ENCODE measurements at regions not wholly inside any gene's neighbourhood (a gene's known extent, or its start where the extent isn't known, plus 50 kb on each side); places are given as distances from the start of the nearest gene placed in this dataset.

- ChIA-PET POLR2A (no interaction called here), CTCF (no interaction called here)
- H3K4me1 ChIP-seq (ENCODE audit: insufficient read depth, low read length) = peaks cover 24% of the 10 kb centered on the region
- Mint-ChIP-seq H3K27ac (peak overlapping the region in 1 of 8 donors; percentile 74), H3K4me1 (peaks cover 33 to 41% (median 40%) of the 10 kb centered on the region in 3 donors), H3K27me3 (peaks cover 0 to 8% of the 10 kb centered on the region in 2 donors), H3K4me3 (no peak overlapping the region), H3K36me3 (no peaks in the 10 kb centered on the region), H3K9me3 (peaks cover 0 to 2% (median 0%) of the 10 kb centered on the region in 5 donors)
- no peak for DNase-seq
- H3K27me3 ChIP-seq (ENCODE audit: insufficient read depth, low read length, poor library complexity, severe bottlenecking) = no peaks in the 10 kb centered on the region
- no peaks in the 10 kb centered on the region for H3K9me3 ChIP-seq (ENCODE audit: low read length)
- H3K36me3 ChIP-seq (ENCODE audit: insufficient read depth, low read length) = no peaks in the 10 kb centered on the region
- H3K4me3 ChIP-seq (ENCODE audit: low read length) = no peak overlapping the region
- H3K27ac ChIP-seq (ENCODE audit: low read depth, low read length) = no peak overlapping the region
Measured at GRCh38 chr16:79493911-79494310, 106.6 kb downstream of the MAF start.

- peak overlapping the region in 1 of 8 donors; percentile 77 for H3K27ac Mint-ChIP-seq
- no peaks in the 10 kb centered on the region for H3K36me3 Mint-ChIP-seq
- peaks cover 8% of the 10 kb centered on the region for H3K4me1 ChIP-seq (ENCODE audit: insufficient read depth, low read length)
- no peak overlapping the region for H3K4me3 ChIP-seq (ENCODE audit: low read length)
- H3K4me1 Mint-ChIP-seq = peaks cover 14 to 22% (median 22%) of the 10 kb centered on the region in 3 donors
- H3K9me3 Mint-ChIP-seq = peaks cover 0 to 2% (median 0%) of the 10 kb centered on the region in 5 donors
- H3K9me3 ChIP-seq (ENCODE audit: low read length) = no peaks in the 10 kb centered on the region
- no peak overlapping the region for H3K4me3 Mint-ChIP-seq
- CTCF ChIA-PET = no interaction called here
- H3K27me3 Mint-ChIP-seq = peaks cover 0 to 9% of the 10 kb centered on the region in 2 donors
- H3K27ac ChIP-seq (ENCODE audit: low read depth, low read length) = no peak overlapping the region
- POLR2A ChIA-PET = no interaction called here
- H3K27me3 ChIP-seq (ENCODE audit: insufficient read depth, low read length, poor library complexity, severe bottlenecking) = no peaks in the 10 kb centered on the region
- no peak for DNase-seq
- H3K36me3 ChIP-seq (ENCODE audit: insufficient read depth, low read length) = no peaks in the 10 kb centered on the region
Measured at GRCh38 chr16:79492036-79492435, 108.5 kb downstream of the MAF start.

- H3K4me3 Mint-ChIP-seq = no peak overlapping the region
- ChIA-PET CTCF (no interaction called here), POLR2A (no interaction called here)
Measured at GRCh38 chr16:79485020-79485419, 115.5 kb downstream of the MAF start.

GRCh38 chr16:79484237-79484636 lies 116.3 kb downstream of the MAF start:
- no peaks in the 10 kb centered on the region for H3K36me3 ChIP-seq (ENCODE audit: insufficient read depth, low read length)
- peaks cover 0 to 2% (median 0%) of the 10 kb centered on the region in 3 donors for H3K36me3 Mint-ChIP-seq
- CTCF ChIA-PET = no interaction called here
- H3K27me3 Mint-ChIP-seq = peaks cover 7 to 35% of the 10 kb centered on the region in 2 donors
- no peak overlapping the region for H3K27ac ChIP-seq (ENCODE audit: low read depth, low read length)
- H3K4me3 ChIP-seq (ENCODE audit: low read length) = no peak overlapping the region
- POLR2A ChIA-PET = no interaction called here
- H3K27me3 ChIP-seq (ENCODE audit: insufficient read depth, low read length, poor library complexity, severe bottlenecking) = no peaks in the 10 kb centered on the region
- peaks cover 0 to 3% (median 0%) of the 10 kb centered on the region in 3 donors for H3K4me1 Mint-ChIP-seq
- H3K9me3 ChIP-seq (ENCODE audit: low read length) = no peaks in the 10 kb centered on the region
- peaks cover 0 to 1% (median 0%) of the 10 kb centered on the region in 5 donors for H3K9me3 Mint-ChIP-seq
- peak overlapping the region in 1 of 7 donors; percentile 54 for H3K4me3 Mint-ChIP-seq
- no peaks in the 10 kb centered on the region for H3K4me1 ChIP-seq (ENCODE audit: insufficient read depth, low read length)
- DNase-seq = no peak
- H3K27ac Mint-ChIP-seq = no peak overlapping the region

More at GRCh38 chr16:79485020-79485419, 115.5 kb downstream of the MAF start:
- no peak for DNase-seq
- H3K4me1 ChIP-seq (ENCODE audit: insufficient read depth, low read length) = no peaks in the 10 kb centered on the region
- no peaks in the 10 kb centered on the region for H3K27me3 ChIP-seq (ENCODE audit: insufficient read depth, low read length, poor library complexity, severe bottlenecking)
- Mint-ChIP-seq H3K27me3 (peaks cover 7 to 36% of the 10 kb centered on the region in 2 donors), H3K27ac (no peak overlapping the region), H3K4me1 (peaks cover under 1 to 10% (median 6%) of the 10 kb centered on the region in 3 donors), H3K36me3 (peaks cover 0 to 2% (median 0%) of the 10 kb centered on the region in 3 donors), H3K9me3 (peaks cover 0 to 1% (median 0%) of the 10 kb centered on the region in 5 donors)
- no peak overlapping the region for H3K27ac ChIP-seq (ENCODE audit: low read depth, low read length)
- no peaks in the 10 kb centered on the region for H3K36me3 ChIP-seq (ENCODE audit: insufficient read depth, low read length)
- no peaks in the 10 kb centered on the region for H3K9me3 ChIP-seq (ENCODE audit: low read length)
- no peak overlapping the region for H3K4me3 ChIP-seq (ENCODE audit: low read length)

GRCh38 chr16:79483336-79483735 lies 117.2 kb downstream of the MAF start:
- no peak for DNase-seq
- Histone ChIP-seq H3K36me3 (ENCODE audit: insufficient read depth, low read length) (no peaks in the 10 kb centered on the region), H3K27me3 (ENCODE audit: insufficient read depth, low read length, poor library complexity, severe bottlenecking) (no peaks in the 10 kb centered on the region), H3K9me3 (ENCODE audit: low read length) (no peaks in the 10 kb centered on the region), H3K4me3 (ENCODE audit: low read length) (no peak overlapping the region), H3K27ac (ENCODE audit: low read depth, low read length) (no peak overlapping the region), H3K4me1 (ENCODE audit: insufficient read depth, low read length) (no peaks in the 10 kb centered on the region)
- H3K36me3 Mint-ChIP-seq = peaks cover 0 to 3% (median 0%) of the 10 kb centered on the region in 3 donors
- ChIA-PET CTCF (no interaction called here), POLR2A (no interaction called here)
- no peak overlapping the region for H3K4me3 Mint-ChIP-seq
- peaks cover 0 to 3% (median 0%) of the 10 kb centered on the region in 3 donors for H3K4me1 Mint-ChIP-seq
- peaks cover 0 to 1% (median 0%) of the 10 kb centered on the region in 5 donors for H3K9me3 Mint-ChIP-seq
- peak overlapping the region in 1 of 8 donors; percentile 27 for H3K27ac Mint-ChIP-seq
- peaks cover 13 to 32% of the 10 kb centered on the region in 2 donors for H3K27me3 Mint-ChIP-seq

- Histone ChIP-seq H3K4me1 (ENCODE audit: insufficient read depth, low read length) (no peaks in the 10 kb centered on the region), H3K27ac (ENCODE audit: low read depth, low read length) (no peak overlapping the region), H3K36me3 (ENCODE audit: insufficient read depth, low read length) (no peaks in the 10 kb centered on the region), H3K4me3 (ENCODE audit: low read length) (no peak overlapping the region), H3K9me3 (ENCODE audit: low read length) (no peaks in the 10 kb centered on the region), H3K27me3 (ENCODE audit: insufficient read depth, low read length, poor library complexity, severe bottlenecking) (no peaks in the 10 kb centered on the region)
- Mint-ChIP-seq H3K4me1 (peaks cover 0 to 3% (median 0%) of the 10 kb centered on the region in 3 donors), H3K27me3 (peaks cover 13 to 31% of the 10 kb centered on the region in 2 donors), H3K27ac (peak overlapping the region in 1 of 8 donors; percentile 58), H3K9me3 (peaks cover 0 to 1% (median 0%) of the 10 kb centered on the region in 5 donors), H3K4me3 (no peak overlapping the region), H3K36me3 (peaks cover 0 to 3% (median 0%) of the 10 kb centered on the region in 3 donors)
- no peak for DNase-seq
- POLR2A ChIA-PET = no interaction called here
- CTCF ChIA-PET = no interaction called here
Measured at GRCh38 chr16:79482011-79482410, 118.5 kb downstream of the MAF start.

GRCh38 chr16:79480929-79481328 lies 119.6 kb downstream of the MAF start:
- Histone ChIP-seq H3K4me3 (ENCODE audit: low read length) (no peak overlapping the region), H3K36me3 (ENCODE audit: insufficient read depth, low read length) (no peaks in the 10 kb centered on the region), H3K4me1 (ENCODE audit: insufficient read depth, low read length) (no peaks in the 10 kb centered on the region), H3K27me3 (ENCODE audit: insufficient read depth, low read length, poor library complexity, severe bottlenecking) (no peaks in the 10 kb centered on the region), H3K27ac (ENCODE audit: low read depth, low read length) (no peak overlapping the region), H3K9me3 (ENCODE audit: low read length) (no peaks in the 10 kb centered on the region)
- DNase-seq = no peak
- Mint-ChIP-seq H3K4me1 (peaks cover 0 to 3% (median 0%) of the 10 kb centered on the region in 3 donors), H3K4me3 (no peak overlapping the region), H3K36me3 (peaks cover 0 to 3% (median 0%) of the 10 kb centered on the region in 3 donors), H3K27ac (no peak overlapping the region), H3K27me3 (peaks cover 13 to 26% of the 10 kb centered on the region in 2 donors), H3K9me3 (peaks cover 0 to 1% (median 0%) of the 10 kb centered on the region in 5 donors)
- CTCF ChIA-PET = no interaction called here
- POLR2A ChIA-PET = no interaction called here

- Mint-ChIP-seq H3K27ac (no peak overlapping the region), H3K36me3 (peaks cover 0 to 3% (median 0%) of the 10 kb centered on the region in 3 donors), H3K27me3 (peaks cover 9 to 22% of the 10 kb centered on the region in 2 donors), H3K9me3 (peaks cover 0 to 1% (median 0%) of the 10 kb centered on the region in 5 donors), H3K4me1 (peaks cover 0 to 3% (median 0%) of the 10 kb centered on the region in 3 donors), H3K4me3 (no peak overlapping the region)
- no peaks in the 10 kb centered on the region for H3K4me1 ChIP-seq (ENCODE audit: insufficient read depth, low read length)
- ChIA-PET CTCF (no interaction called here), POLR2A (no interaction called here)
- no peaks in the 10 kb centered on the region for H3K36me3 ChIP-seq (ENCODE audit: insufficient read depth, low read length)
- H3K27ac ChIP-seq (ENCODE audit: low read depth, low read length) = no peak overlapping the region
- no peak for DNase-seq
- H3K4me3 ChIP-seq (ENCODE audit: low read length) = no peak overlapping the region
- H3K27me3 ChIP-seq (ENCODE audit: insufficient read depth, low read length, poor library complexity, severe bottlenecking) = no peaks in the 10 kb centered on the region
- H3K9me3 ChIP-seq (ENCODE audit: low read length) = no peaks in the 10 kb centered on the region
Measured at GRCh38 chr16:79480056-79480455, 120.5 kb downstream of the MAF start.
